GM18873 (cell line): ENCODE measurements at regions not wholly inside any gene's neighbourhood (a gene's known extent, or its start where the extent isn't known, plus 50 kb on each side); places are given as distances from the start of the nearest gene placed in this dataset.

ENCODE experiments used
- ATAC-seq: cut with Tn5 transposase; IDR thresholded peaks from one replicate; pipeline ENCODE4 v1.9.1; 2021; ENCODE audit warnings: mild to moderate bottlenecking, moderate library complexity, moderate number of reproducible peaks; ENCODE audit not compliant: unreplicated experiment, low FRiP score

- no peak for ATAC-seq
Observed at GRCh38 chr9:8096091-8096490, 296.5 kb upstream of the DMAC1 start.

DNA sequence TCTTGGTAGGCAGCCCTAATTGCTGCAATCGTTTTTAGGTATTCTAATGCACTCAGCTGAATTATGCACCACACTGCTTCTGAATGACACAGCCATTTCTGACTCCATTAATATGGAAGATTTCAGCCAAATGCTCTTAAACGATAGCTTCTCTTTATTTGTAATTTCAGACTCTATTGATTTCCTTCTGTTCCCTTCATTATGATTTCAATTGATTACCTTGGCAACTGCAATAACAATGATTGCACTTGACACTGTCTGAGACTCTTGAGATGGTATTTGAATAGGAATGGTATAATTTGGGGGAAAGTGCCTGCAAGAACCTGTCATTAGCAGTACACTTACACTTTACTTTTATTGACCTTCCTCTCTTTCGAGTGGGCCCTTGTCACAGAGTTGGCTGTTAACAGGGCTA is 296.1 kb upstream of the DMAC1 start:
- no peak for ATAC-seq

- ATAC-seq, result no peak
Observed at GRCh38 chr9:8088477-8088876, 288.9 kb upstream of the DMAC1 start.

GRCh38 chr9:8085986-8086385 is 286.4 kb upstream of the DMAC1 start:
- ATAC-seq, result no peak

GRCh38 chr9:8078641-8079140 is 279.1 kb upstream of the DMAC1 start:
- no peak for ATAC-seq

DNA sequence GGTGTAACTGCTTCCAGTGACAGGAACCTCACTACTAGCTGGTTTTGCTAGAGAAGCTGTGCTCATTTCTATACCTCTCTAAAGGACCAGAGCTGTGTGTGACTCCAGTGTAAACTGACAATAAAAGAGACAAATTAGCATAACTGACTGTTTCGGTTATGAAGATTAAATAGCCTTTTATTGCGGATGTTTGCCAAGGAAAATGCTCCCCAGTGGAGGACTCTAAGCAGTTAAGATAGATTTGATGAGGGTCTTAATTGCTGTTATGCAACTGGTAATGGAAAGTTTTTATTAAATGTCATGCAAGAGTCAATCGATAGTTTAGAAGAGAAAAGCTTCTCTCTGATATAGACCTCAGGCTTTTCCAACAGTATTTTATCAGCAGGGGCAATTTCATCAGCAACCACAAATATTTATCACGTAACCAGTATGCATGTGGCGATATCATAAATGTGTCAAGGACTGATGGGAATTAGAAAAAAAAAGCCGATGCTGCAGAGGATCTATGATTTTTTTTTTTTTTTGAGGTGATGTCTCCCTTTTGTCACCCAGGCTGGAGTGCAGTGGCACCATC is 275.2 kb upstream of the DMAC1 start:
- no peak for ATAC-seq

- ATAC-seq, result no peak
Observed at GRCh38 chr9:8071445-8071798, 271.8 kb upstream of the DMAC1 start.

DNA sequence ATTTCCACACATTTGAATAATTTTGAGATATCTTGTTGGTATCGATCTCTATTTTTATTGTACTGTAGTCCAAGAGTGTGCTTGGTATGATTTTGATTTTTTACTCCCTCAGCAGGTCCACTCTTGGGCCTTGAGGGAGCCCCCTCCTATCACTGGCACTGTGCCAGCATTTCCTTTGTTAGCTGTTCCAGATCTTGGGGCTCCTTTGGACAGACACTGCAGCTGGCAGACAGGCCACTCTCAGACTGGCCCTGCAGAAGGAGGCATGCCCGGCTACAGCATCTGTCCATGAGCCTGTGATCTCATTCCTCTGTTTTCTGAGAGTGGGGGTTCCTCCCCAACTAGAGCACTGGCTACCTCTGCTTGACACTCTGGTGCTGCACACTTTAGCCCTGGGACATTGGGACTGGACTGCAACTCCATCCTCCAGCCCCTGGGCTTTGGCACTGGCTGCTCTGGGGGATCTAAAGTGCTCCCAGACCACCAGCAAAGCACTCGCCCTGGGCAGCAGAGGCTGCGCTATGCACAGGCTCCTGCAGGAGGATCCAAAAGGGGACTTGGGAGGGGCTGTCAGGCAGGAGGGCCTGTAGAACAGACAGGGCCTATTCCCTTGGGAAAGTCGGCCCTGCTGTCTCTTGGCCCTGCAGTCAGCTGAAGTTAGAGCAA is 271.3 kb upstream of the DMAC1 start:
- ATAC-seq, result no peak

DNA sequence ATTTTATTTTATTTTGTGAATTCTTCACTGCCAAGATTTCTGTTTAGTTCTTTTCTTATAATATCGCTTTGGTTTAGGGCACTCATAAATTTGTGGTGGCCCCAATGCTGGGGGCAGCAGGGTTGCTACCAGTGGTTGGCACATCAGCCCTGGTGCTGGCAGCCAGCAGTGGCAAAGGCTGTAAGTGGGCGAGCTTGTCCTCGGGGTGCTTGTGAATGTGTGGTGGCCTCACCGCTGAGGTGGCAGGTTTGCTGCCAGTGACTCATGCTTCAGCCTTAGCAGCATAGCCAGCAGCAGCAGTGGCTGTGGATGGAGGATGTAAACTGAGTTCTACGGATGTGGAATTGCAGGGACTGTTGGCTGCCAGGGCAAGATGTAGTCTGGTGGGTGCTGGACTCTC is 262.9 kb upstream of the DMAC1 start:
- no peak for ATAC-seq

- no peak for ATAC-seq
Observed at GRCh38 chr9:8053501-8053900, 253.9 kb upstream of the DMAC1 start.

DNA sequence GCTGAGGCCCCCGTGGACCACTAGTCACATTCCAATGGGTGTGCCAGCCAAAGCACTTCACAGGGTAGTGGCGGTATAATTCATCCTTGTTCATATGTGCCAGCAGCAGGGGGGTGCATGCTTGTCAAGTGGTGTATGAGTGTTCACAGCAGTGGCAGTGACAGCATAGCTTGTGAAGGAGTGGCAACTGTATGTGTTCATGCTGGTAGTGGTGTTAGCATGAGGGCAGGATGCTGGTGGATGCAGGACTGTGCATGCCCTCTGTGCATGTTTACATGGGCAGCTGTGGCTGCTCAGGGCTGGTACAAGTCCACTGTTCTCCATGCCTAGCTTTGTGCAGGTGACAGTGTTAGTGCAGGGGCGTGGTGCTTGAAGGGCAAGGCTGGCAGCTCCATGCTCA is 253.4 kb upstream of the DMAC1 start:
- no peak for ATAC-seq

DNA sequence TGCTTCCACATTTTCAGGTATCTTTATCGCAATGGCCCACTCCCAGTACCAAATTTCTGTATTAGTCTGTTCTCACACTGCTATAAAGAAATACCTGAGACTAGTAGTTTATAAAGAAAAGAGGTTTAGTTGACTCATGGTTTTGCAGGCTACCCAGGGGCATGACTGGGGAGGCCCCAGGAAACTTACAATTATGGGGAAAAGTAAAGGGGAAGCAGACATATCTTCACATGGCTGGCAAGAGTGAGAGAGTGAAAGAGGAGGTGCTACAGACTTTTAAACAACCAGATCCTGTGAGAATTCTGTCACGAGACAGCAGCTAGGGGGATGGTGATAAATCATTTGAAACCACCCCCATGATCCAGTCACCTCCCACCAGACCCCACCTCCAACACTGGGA is 238.2 kb upstream of the DMAC1 start:
- ATAC-seq, result no peak

GRCh38 chr9:8036914-8037524 is 237.4 kb upstream of the DMAC1 start:
- no peak for ATAC-seq

GRCh38 chr9:8033794-8034193 is 234.2 kb upstream of the DMAC1 start:
- ATAC-seq, result no peak

- no peak for ATAC-seq
Observed at GRCh38 chr9:8030095-8030494, 230.5 kb upstream of the DMAC1 start.

DNA sequence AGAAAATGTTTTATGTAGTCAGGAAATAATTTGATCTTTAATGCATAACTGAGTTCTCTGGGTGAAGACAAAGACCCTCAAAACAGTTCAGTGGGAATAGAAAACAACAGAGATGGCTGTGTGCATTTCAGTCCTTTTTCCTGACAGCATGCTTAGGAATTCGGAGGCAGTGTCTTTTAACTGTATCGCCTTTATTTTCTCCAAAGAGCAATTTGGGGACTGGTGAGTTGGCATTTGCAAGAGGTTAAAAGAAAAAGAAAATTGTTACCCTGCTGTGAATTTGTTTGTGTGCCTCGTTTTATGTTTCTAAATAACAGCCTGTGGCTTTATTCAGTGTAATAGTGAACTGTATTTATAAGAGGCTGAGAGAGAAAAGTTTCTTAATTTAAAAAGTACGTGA is 227.8 kb upstream of the DMAC1 start:
- no peak for ATAC-seq

GRCh38 chr9:8025551-8025950 is 226.0 kb upstream of the DMAC1 start:
- ATAC-seq, result no peak

- no peak for ATAC-seq
Observed at GRCh38 chr9:8020186-8020585, 220.6 kb upstream of the DMAC1 start.

DNA sequence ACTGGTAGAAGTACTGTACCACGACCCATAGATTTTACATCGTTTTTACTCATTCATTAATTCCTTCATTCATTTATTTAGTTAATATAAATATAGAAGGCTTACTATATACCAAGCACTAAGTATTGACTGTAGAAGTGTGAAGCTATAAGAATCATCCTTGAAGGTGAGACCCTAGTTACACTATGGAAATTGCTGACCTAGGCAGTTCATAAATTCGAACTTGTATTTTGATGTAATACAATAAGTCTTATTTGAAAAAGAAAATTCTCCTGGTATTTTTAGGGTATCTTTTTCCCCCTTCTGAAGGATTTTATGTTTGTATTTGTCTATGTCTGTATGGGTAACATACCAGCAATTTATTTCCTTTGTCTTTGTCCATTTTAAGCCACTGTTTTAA is 220.1 kb upstream of the DMAC1 start:
- ATAC-seq, result no peak

DNA sequence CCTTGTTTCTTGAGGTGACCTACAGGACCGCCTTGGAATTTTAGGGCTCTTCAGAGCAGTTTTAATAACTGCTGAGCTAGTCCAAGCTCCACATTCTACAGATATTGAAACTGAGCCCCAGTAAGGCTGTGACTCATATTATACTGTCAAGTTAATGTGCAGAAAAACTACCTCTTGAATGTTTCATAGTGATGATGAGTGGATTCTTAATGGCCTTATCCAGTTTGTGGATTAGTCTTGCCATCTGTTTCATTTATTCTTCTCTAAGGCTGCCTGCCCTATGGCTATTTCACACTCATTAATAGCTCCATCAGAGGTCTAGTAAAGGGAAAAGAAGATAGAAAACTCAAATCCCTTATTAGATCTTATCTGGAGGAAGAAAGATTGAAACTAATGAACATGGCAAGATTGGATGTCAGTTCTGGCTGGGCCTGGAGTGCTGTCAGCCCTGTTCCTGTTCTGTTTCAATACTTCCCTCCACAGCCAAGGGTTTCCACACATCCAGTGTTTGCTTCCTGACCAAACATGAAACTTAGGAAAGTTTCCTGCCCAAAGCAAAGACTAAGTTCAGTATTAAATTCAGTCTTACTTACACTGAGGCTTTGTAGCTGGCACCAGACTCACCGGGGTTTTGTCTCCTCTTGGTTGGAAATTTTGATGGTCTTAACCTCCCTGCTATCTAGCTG is 215.6 kb upstream of the DMAC1 start:
- ATAC-seq, result no peak

GRCh38 chr9:8012986-8013385 is 213.4 kb upstream of the DMAC1 start:
- no peak for ATAC-seq

GRCh38 chr9:8011974-8012373 is 212.4 kb upstream of the DMAC1 start:
- no peak for ATAC-seq
